ENCODE measurements at regions not wholly inside any gene's neighbourhood (a gene's known extent, or its start where the extent isn't known, plus 50 kb on each side); places are given as distances from the start of the nearest gene placed in this dataset.

- no peak for DNase-seq
These were observed 623.0 kb downstream of the NPHP4 start for GRCh38 chr1:5369223-5369622.

GRCh38 chr1:5368201-5368600 lies 624.0 kb downstream of the NPHP4 start:
- no peak for DNase-seq

GRCh38 chr1:5367306-5367705 lies 624.9 kb downstream of the NPHP4 start:
- no peak for DNase-seq

GRCh38 chr1:5365751-5366150 lies 626.5 kb downstream of the NPHP4 start:
- no peak for DNase-seq

GRCh38 chr1:5364591-5364990 lies 627.6 kb downstream of the NPHP4 start:
- no peak for DNase-seq

GRCh38 chr1:5354681-5355080 lies 637.5 kb downstream of the NPHP4 start:
- DNase-seq = no peak

GRCh38 chr1:5351366-5351765 lies 640.9 kb downstream of the NPHP4 start:
- no peak for DNase-seq

- no peak for DNase-seq
These were observed 642.7 kb downstream of the NPHP4 start for GRCh38 chr1:5349526-5349925.

GRCh38 chr1:5348732-5349465 lies 643.3 kb downstream of the NPHP4 start:
- no peak for DNase-seq

- no peak for DNase-seq
These were observed 644.5 kb downstream of the NPHP4 start for GRCh38 chr1:5347726-5348125.

- no peak for DNase-seq
These were observed 646.7 kb downstream of the NPHP4 start for GRCh38 chr1:5345556-5345955.

GRCh38 chr1:5343256-5344020 lies 648.8 kb downstream of the NPHP4 start:
- DNase-seq = no peak

GRCh38 chr1:5342830-5343229 lies 649.4 kb downstream of the NPHP4 start:
- no peak for DNase-seq

- DNase-seq = no peak
These were observed 650.1 kb downstream of the NPHP4 start for GRCh38 chr1:5342172-5342571.

- DNase-seq = no peak
These were observed 650.8 kb downstream of the NPHP4 start for GRCh38 chr1:5341471-5341870.

- DNase-seq = no peak
These were observed 651.6 kb downstream of the NPHP4 start for GRCh38 chr1:5340560-5341130.

- no peak for DNase-seq
These were observed 653.8 kb downstream of the NPHP4 start for GRCh38 chr1:5338466-5338865.

GRCh38 chr1:5333291-5333690 lies 658.9 kb downstream of the NPHP4 start:
- no peak for DNase-seq

- no peak for DNase-seq
These were observed 661.1 kb downstream of the NPHP4 start for GRCh38 chr1:5331101-5331500.

GRCh38 chr1:5329068-5329739 lies 663.0 kb downstream of the NPHP4 start:
- DNase-seq = no peak

- no peak for DNase-seq
These were observed 667.3 kb downstream of the NPHP4 start for GRCh38 chr1:5324883-5325282.

GRCh38 chr1:5318143-5318816 lies 663.9 kb downstream of the AJAP1 start:
- no peak for DNase-seq

- DNase-seq = no peak
These were observed 663.0 kb downstream of the AJAP1 start for GRCh38 chr1:5317391-5317790.
